ENCODE measurements at regions not wholly inside any gene's neighbourhood (a gene's known extent, or its start where the extent isn't known, plus 50 kb on each side); places are given as distances from the start of the nearest gene placed in this dataset.

GRCh38 chr14:42510071-42510470, 903.4 kb downstream of the LRFN5 start:
- ATAC-seq, result no peak
- Histone ChIP-seq H3K27ac (no peak overlapping the region), H3K4me1 (no peaks in the 10 kb centered on the region), H3K27me3 (no peaks in the 10 kb centered on the region), H3K9me3 (no peaks in the 10 kb centered on the region), H3K36me3 (no peaks in the 10 kb centered on the region), H3K4me3 (no peak overlapping the region)
- WGBS, 2 donors (ENCODE audit: low coverage in 1 of 2), result 100% methylated on average over 1 of the region's 1 CpG
- no peak for TF ChIP-seq POLR2AphosphoS5 (IDR thresholded peaks at IDR 0.05)
- no peak for TF ChIP-seq EP300 (IDR thresholded peaks at IDR 0.05)
- TF ChIP-seq, protein P1, sequence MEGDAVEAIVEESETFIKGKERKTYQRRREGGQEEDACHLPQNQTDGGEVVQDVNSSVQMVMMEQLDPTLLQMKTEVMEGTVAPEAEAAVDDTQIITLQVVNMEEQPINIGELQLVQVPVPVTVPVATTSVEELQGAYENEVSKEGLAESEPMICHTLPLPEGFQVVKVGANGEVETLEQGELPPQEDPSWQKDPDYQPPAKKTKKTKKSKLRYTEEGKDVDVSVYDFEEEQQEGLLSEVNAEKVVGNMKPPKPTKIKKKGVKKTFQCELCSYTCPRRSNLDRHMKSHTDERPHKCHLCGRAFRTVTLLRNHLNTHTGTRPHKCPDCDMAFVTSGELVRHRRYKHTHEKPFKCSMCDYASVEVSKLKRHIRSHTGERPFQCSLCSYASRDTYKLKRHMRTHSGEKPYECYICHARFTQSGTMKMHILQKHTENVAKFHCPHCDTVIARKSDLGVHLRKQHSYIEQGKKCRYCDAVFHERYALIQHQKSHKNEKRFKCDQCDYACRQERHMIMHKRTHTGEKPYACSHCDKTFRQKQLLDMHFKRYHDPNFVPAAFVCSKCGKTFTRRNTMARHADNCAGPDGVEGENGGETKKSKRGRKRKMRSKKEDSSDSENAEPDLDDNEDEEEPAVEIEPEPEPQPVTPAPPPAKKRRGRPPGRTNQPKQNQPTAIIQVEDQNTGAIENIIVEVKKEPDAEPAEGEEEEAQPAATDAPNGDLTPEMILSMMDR (IDR thresholded peaks at IDR 0.05), result no peak
- no peak for TF ChIP-seq POLR2A (IDR thresholded peaks at IDR 0.05)

- 46 to 74% methylated on average over 2 to 3 of the region's 3 CpGs for WGBS, 2 donors (ENCODE audit: low coverage in 1 of 2)
- ATAC-seq, result no peak
- no peak overlapping the region for H3K4me3 ChIP-seq
- no peak overlapping the region for H3K27ac ChIP-seq
- no peaks in the 10 kb centered on the region for H3K4me1 ChIP-seq
- TF ChIP-seq POLR2AphosphoS5 (IDR thresholded peaks at IDR 0.05) (no peak), EP300 (IDR thresholded peaks at IDR 0.05) (no peak), POLR2A (IDR thresholded peaks at IDR 0.05) (no peak)
- TF ChIP-seq, protein P1 (IDR thresholded peaks at IDR 0.05), result no peak
- no peaks in the 10 kb centered on the region for H3K9me3 ChIP-seq
- H3K36me3 ChIP-seq, result no peaks in the 10 kb centered on the region
- no peaks in the 10 kb centered on the region for H3K27me3 ChIP-seq
Observed at GRCh38 chr14:42508209-42508946, 901.7 kb downstream of the LRFN5 start.

GRCh38 chr14:42504433-42504832, 897.8 kb downstream of the LRFN5 start:
- no peaks in the 10 kb centered on the region for H3K4me1 ChIP-seq
- ATAC-seq, result no peak
- no peak overlapping the region for H3K4me3 ChIP-seq
- 50 to 80% methylated on average over 1 of the region's 1 CpG for WGBS, 2 donors (ENCODE audit: low coverage in 1 of 2)
- no peaks in the 10 kb centered on the region for H3K27me3 ChIP-seq
- TF ChIP-seq EP300 (IDR thresholded peaks at IDR 0.05) (no peak), POLR2AphosphoS5 (IDR thresholded peaks at IDR 0.05) (no peak), POLR2A (IDR thresholded peaks at IDR 0.05) (no peak)
- TF ChIP-seq, protein P1 (IDR thresholded peaks at IDR 0.05), result no peak
- no peaks in the 10 kb centered on the region for H3K9me3 ChIP-seq
- H3K36me3 ChIP-seq, result no peaks in the 10 kb centered on the region
- no peak overlapping the region for H3K27ac ChIP-seq

- ATAC-seq, result no peak
- Histone ChIP-seq H3K4me3 (no peak overlapping the region), H3K27me3 (no peaks in the 10 kb centered on the region), H3K9me3 (no peaks in the 10 kb centered on the region), H3K4me1 (no peaks in the 10 kb centered on the region), H3K36me3 (no peaks in the 10 kb centered on the region), H3K27ac (no peak overlapping the region)
- TF ChIP-seq POLR2A (IDR thresholded peaks at IDR 0.05) (no peak), POLR2AphosphoS5 (IDR thresholded peaks at IDR 0.05) (no peak), EP300 (IDR thresholded peaks at IDR 0.05) (no peak)
- TF ChIP-seq, protein P1 (IDR thresholded peaks at IDR 0.05), result no peak
Observed at GRCh38 chr14:42499137-42499536, 892.5 kb downstream of the LRFN5 start.

DNA sequence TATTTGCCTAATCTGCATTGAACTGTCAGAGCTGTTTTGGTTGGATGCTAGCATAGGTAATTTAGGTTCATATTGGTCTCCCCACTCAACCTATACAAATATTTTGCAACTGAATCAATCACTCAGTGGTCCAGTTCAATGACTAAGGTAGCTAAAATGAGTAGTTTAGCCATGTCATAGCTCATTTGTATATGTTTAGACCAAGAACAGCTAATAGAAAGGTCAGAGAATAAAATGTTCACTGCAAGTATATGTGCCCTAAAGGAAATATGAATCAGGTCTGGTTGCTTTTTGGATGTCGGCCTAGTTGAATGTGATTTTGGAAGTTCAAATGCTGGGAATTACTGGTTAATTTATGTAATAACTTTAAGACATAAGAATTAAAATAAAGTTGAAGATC, 883.9 kb downstream of the LRFN5 start:
- 89 to 92% methylated on average over 1 of the region's 1 CpG for WGBS, 2 donors (ENCODE audit: low coverage in 1 of 2)
- Histone ChIP-seq H3K36me3 (no peaks in the 10 kb centered on the region), H3K4me3 (no peak overlapping the region), H3K9me3 (no peaks in the 10 kb centered on the region), H3K4me1 (no peaks in the 10 kb centered on the region), H3K27me3 (no peaks in the 10 kb centered on the region), H3K27ac (no peak overlapping the region)
- ATAC-seq, result no peak
- TF ChIP-seq POLR2AphosphoS5 (IDR thresholded peaks at IDR 0.05) (no peak), POLR2A (IDR thresholded peaks at IDR 0.05) (no peak), EP300 (IDR thresholded peaks at IDR 0.05) (no peak)
- TF ChIP-seq, protein P1 (IDR thresholded peaks at IDR 0.05), result no peak

Measured in gastroesophageal sphincter (tissue), 4 donors.